ENCODE measurements at regions not wholly inside any gene's neighbourhood (a gene's known extent, or its start where the extent isn't known, plus 50 kb on each side); places are given as distances from the start of the nearest gene placed in this dataset.

GRCh38 chr10:36224431-36224985, 582.4 kb upstream of the FZD8 start:
- WGBS, 4 donors: 83 to 94% (median 91%) methylated on average over 4 of the region's 4 CpGs
- DNase-seq: no peak
- H3K27ac ChIP-seq: no peak overlapping the region
- no peaks in the 10 kb centered on the region for H3K4me1 ChIP-seq
- no peaks in the 10 kb centered on the region for H3K9me3 ChIP-seq
- TF ChIP-seq POLR2A (IDR thresholded peaks at IDR 0.05) (no peak), CTCF (IDR thresholded peaks at IDR 0.05) (no peak)
- peak in 2 of 4 donors; percentile 53 for ATAC-seq
- no peaks in the 10 kb centered on the region for H3K36me3 ChIP-seq
- no peak overlapping the region for H3K4me3 ChIP-seq
- intact Hi-C loops (cut with DNase I): no loop called here
- no peaks in the 10 kb centered on the region for H3K27me3 ChIP-seq

- Histone ChIP-seq H3K36me3 (no peaks in the 10 kb centered on the region), H3K27me3 (no peaks in the 10 kb centered on the region), H3K9me3 (peaks cover 0 to 3% (median 0%) of the 10 kb centered on the region in 12 donors), H3K4me1 (no peaks in the 10 kb centered on the region), H3K27ac (no peak overlapping the region), H3K4me3 (no peak overlapping the region)
- intact Hi-C loops (cut with DNase I): no loop called here
- TF ChIP-seq POLR2A (IDR thresholded peaks at IDR 0.05): no peak
- TF ChIP-seq CTCF (IDR thresholded peaks at IDR 0.05): no peak
- DNase-seq (no peak), ATAC-seq (no peak)
- WGBS, 4 donors: 28 to 52% (median 42%) methylated on average over 1 of the region's 1 CpG
Measured at GRCh38 chr10:36221101-36221500, 579.0 kb upstream of the FZD8 start.

- H3K27ac ChIP-seq: no peak overlapping the region
- WGBS, 4 donors: 85 to 94% (median 89%) methylated on average over 1 of the region's 1 CpG
- TF ChIP-seq POLR2A (IDR thresholded peaks at IDR 0.05): no peak
- TF ChIP-seq CTCF (IDR thresholded peaks at IDR 0.05): no peak
- intact Hi-C loops (cut with DNase I): no loop called here
- no peaks in the 10 kb centered on the region for H3K27me3 ChIP-seq
- DNase-seq (no peak), ATAC-seq (no peak)
- H3K4me3 ChIP-seq: no peak overlapping the region
- H3K4me1 ChIP-seq: no peaks in the 10 kb centered on the region
- H3K36me3 ChIP-seq: no peaks in the 10 kb centered on the region
- peaks cover 0 to 3% (median 0%) of the 10 kb centered on the region in 12 donors for H3K9me3 ChIP-seq
Measured at GRCh38 chr10:36220151-36220550, 578.1 kb upstream of the FZD8 start.

GRCh38 chr10:36211856-36212255, 569.8 kb upstream of the FZD8 start:
- H3K9me3 ChIP-seq: no peaks in the 10 kb centered on the region
- no peaks in the 10 kb centered on the region for H3K27me3 ChIP-seq
- no peak for ATAC-seq
- 91 to 97% (median 92%) methylated on average over 2 of the region's 2 CpGs for WGBS, 4 donors
- H3K27ac ChIP-seq: no peak overlapping the region
- intact Hi-C loops (cut with DNase I): no loop called here
- no peak for DNase-seq
- H3K4me3 ChIP-seq: no peak overlapping the region
- no peaks in the 10 kb centered on the region for H3K4me1 ChIP-seq
- H3K36me3 ChIP-seq: no peaks in the 10 kb centered on the region
- TF ChIP-seq POLR2A (IDR thresholded peaks at IDR 0.05) (no peak), CTCF (IDR thresholded peaks at IDR 0.05) (no peak)
